ENCODE measurements at regions not wholly inside any gene's neighbourhood (a gene's known extent, or its start where the extent isn't known, plus 50 kb on each side); places are given as distances from the start of the nearest gene placed in this dataset.
"Not testable (repeated sequence)": the region's sequence is repeated elsewhere in the genome, so short reads cannot be mapped to it uniquely, and the experiment has no call there.

DNA sequence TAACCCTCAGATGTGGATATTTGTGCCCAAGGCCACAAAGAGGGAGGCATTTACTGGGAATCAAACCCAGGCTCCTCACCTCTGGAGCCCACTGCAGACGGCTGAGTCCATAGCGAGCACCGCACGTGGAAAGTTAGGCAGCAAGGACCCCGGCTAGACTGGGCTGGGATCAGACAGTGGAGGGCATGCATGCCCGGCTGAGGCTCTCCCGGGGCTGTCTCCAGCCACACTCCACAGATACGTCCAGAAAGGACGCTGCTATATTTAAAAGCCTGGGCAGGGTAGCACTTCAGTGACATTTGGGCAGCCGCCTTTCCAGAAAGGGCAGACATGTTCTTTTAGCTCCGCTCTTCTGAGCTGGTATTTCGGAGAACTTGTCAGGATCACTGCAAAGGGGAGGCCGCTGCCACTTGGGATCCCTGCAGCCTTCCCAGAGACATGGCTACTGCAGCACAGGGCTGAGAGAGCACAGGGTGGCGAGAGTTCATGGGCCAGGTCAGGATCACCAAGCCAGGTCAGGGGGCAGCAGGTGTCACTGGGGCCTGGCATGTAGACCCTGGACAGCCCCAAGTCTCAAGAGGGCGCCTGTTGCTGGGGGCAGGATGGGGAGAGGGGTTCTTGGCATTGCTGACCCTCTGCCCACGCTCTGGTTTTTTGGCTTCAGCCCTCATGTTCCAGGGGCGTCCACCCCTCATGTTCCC, 121.7 kb downstream of the PHETA1 start:
- Mint-ChIP-seq H3K27me3 (ENCODE audit: insufficient read depth) (peaks cover 13% of the 10 kb centered on the region; the same call in 1 of the 2 replicates), H3K36me3 (ENCODE audit: low read depth) (no peaks in the 10 kb centered on the region), H3K4me3 (no peak overlapping the region), H3K9me3 (peaks cover 6% of the 10 kb centered on the region; the same call in 1 of the 2 replicates), H3K27ac (no peak overlapping the region), H3K4me1 (ENCODE audit: low read depth) (no peaks in the 10 kb centered on the region)
- DNase-seq, result no peak
- TF ChIP-seq, protein P1, sequence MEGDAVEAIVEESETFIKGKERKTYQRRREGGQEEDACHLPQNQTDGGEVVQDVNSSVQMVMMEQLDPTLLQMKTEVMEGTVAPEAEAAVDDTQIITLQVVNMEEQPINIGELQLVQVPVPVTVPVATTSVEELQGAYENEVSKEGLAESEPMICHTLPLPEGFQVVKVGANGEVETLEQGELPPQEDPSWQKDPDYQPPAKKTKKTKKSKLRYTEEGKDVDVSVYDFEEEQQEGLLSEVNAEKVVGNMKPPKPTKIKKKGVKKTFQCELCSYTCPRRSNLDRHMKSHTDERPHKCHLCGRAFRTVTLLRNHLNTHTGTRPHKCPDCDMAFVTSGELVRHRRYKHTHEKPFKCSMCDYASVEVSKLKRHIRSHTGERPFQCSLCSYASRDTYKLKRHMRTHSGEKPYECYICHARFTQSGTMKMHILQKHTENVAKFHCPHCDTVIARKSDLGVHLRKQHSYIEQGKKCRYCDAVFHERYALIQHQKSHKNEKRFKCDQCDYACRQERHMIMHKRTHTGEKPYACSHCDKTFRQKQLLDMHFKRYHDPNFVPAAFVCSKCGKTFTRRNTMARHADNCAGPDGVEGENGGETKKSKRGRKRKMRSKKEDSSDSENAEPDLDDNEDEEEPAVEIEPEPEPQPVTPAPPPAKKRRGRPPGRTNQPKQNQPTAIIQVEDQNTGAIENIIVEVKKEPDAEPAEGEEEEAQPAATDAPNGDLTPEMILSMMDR (IDR thresholded peaks at IDR 0.05), result no peak

DNA sequence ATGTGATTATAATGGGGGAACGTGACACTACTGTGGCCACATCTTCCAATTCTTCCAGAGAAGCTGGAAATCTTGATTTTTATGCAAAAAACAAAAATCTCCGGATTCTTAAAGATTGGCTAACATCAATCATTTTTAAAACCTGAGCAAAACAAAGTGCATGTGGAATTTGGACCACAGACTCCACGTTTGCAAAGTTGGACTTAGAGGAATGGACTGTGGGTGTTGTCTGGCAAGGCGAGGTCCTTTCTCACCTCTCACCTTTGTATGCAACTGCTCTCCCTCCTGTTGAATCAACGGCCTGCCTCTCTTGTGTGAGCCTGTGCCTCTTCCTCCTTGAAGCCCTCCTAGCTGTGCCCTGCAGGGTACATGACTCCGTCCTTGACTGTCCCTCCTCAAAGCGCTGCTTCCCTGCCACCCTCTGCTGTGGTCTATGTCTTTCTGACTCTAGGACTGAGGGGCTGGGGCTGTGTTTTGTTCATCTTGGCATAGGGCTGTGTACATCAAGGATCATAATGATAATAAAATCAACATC, 122.4 kb downstream of the PHETA1 start:
- TF ChIP-seq, protein P1 (IDR thresholded peaks at IDR 0.05), result no peak
- Mint-ChIP-seq H3K36me3 (ENCODE audit: low read depth) (no peaks in the 10 kb centered on the region), H3K27ac (no peak overlapping the region), H3K9me3 (peaks cover 6% of the 10 kb centered on the region; the same call in 1 of the 2 replicates), H3K27me3 (ENCODE audit: insufficient read depth) (peaks cover 13% of the 10 kb centered on the region; the same call in 1 of the 2 replicates), H3K4me1 (ENCODE audit: low read depth) (no peaks in the 10 kb centered on the region), H3K4me3 (no peak overlapping the region)
- DNase-seq, result no peak

DNA sequence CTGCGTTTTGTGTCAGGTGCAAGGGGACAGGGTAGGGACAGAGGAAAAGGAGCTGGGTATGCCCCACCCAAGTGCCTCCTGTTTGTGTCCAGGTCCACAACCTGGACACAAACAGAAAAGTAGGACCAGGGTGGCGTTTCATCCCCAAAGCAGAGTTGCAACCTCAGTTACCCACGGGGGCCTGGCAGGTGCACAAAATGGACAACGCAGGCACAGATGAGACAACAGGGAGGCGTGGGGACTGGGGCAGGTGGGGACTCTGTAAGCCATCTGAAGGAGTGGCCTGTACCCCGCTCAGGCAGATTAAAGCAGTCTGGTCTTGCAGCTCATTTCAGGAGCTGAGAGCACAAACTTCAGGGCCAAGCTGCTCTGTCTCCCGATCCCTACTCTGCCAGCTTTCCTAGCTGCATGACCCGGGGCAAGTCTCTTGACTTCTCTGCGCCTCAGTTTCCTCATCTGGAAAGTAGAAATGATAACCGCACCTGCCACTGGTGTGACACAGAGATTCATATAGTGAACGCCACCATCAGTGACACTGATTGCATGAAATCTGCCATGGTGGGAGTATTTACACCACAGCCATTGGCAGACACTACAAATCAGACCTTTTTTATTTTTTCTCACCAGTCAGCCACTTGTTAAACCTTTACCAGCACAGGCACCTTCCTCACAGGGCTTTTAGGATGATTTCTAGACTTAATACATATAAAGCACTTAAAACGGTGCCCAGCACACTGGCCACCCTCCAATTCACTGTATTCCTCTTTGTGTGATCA, 123.0 kb downstream of the PHETA1 start:
- no peak overlapping the region for H3K4me3 Mint-ChIP-seq
- H3K27ac Mint-ChIP-seq, result no peak overlapping the region
- H3K9me3 Mint-ChIP-seq, result peaks cover 6% of the 10 kb centered on the region; the same call in 1 of the 2 replicates
- no peak for DNase-seq
- H3K27me3 Mint-ChIP-seq (ENCODE audit: insufficient read depth), result peaks cover 13% of the 10 kb centered on the region; the same call in 1 of the 2 replicates
- no peaks in the 10 kb centered on the region for H3K36me3 Mint-ChIP-seq (ENCODE audit: low read depth)
- no peaks in the 10 kb centered on the region for H3K4me1 Mint-ChIP-seq (ENCODE audit: low read depth)
- TF ChIP-seq, protein P1 (IDR thresholded peaks at IDR 0.05), result no peak

DNA sequence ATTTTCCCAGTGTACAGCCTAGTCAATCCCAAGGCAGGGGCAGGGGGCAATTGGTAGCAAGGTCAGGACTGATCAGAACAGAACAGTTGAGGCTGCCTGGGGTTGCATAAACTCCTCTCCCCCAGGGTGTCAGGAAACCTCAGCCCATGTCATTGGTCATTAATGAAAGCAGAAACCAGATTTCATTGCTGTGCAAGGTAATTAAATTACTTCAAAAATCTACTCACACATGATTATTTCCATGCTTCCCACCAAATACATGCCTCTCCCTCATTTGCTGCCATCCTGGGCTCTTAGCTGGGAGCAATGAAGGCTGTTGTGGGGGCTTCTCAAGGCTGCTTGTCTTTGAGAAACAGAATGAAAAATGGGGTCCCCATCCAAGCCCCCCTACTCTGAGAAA, 124.2 kb downstream of the PHETA1 start:
- H3K36me3 Mint-ChIP-seq (ENCODE audit: low read depth), result no peaks in the 10 kb centered on the region
- H3K4me3 Mint-ChIP-seq, result no peak overlapping the region
- DNase-seq, result no peak
- no peaks in the 10 kb centered on the region for H3K4me1 Mint-ChIP-seq (ENCODE audit: low read depth)
- H3K27ac Mint-ChIP-seq, result no peak overlapping the region
- TF ChIP-seq, protein P1 (IDR thresholded peaks at IDR 0.05), result no peak
- peaks cover 19% of the 10 kb centered on the region for H3K27me3 Mint-ChIP-seq (ENCODE audit: insufficient read depth)
- H3K9me3 Mint-ChIP-seq, result peaks cover 6% of the 10 kb centered on the region; the same call in 1 of the 2 replicates

DNA sequence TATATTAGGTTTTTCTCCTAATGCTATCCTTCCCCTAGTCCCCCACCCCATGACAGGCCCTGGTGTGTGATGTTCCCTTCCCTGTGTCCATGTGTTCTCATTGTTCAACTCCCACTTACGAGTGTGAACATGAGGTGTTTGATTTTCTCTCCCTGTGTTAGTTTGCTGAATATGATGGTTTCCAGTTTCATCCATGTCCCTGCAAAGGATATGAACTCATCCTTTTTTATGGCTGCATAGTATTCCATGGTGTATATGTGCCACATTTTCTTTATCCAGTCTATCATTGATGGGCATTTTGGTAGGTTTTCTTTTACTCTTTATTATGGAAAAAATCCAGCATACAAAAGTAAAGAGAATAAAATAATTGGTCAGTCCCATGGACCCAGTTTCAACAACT, 126.1 kb downstream of the PHETA1 start:
- not testable (repeated sequence) for DNase-seq

DNA sequence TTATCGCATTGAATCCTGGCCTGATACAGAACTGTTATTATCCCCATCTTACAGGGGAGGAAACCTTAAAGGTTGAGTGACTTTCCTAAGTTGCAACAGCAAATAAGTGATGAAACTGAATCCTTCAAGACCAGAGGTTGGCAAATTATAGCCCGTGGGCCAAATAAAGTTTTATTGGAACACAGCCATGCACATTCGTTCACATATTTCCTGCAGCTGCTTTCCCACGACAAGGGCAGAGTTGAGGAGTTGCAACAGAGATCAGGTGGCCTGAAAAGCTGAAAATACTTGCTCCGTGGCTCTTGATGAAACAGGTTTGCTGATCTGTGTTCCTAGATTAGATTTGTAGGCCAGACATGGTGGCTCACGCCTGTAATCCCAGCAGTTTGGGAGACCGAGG, 126.7 kb downstream of the PHETA1 start:
- Mint-ChIP-seq H3K4me3 (no peak overlapping the region), H3K9me3 (peaks cover 6% of the 10 kb centered on the region; the same call in 1 of the 2 replicates), H3K27ac (no peak overlapping the region), H3K4me1 (ENCODE audit: low read depth) (no peaks in the 10 kb centered on the region), H3K36me3 (ENCODE audit: low read depth) (no peaks in the 10 kb centered on the region), H3K27me3 (ENCODE audit: insufficient read depth) (peaks cover 16% of the 10 kb centered on the region)
- DNase-seq, result no peak
- TF ChIP-seq, protein P1 (IDR thresholded peaks at IDR 0.05), result no peak

More for the DNA sequence above, 126.1 kb downstream of the PHETA1 start:
- not testable (repeated sequence) for H3K27ac Mint-ChIP-seq; H3K4me1 Mint-ChIP-seq (ENCODE audit: low read depth); H3K4me3 Mint-ChIP-seq; H3K36me3 Mint-ChIP-seq (ENCODE audit: low read depth); H3K9me3 Mint-ChIP-seq
- H3K27me3 Mint-ChIP-seq (ENCODE audit: insufficient read depth), result peaks cover 16% of the 10 kb centered on the region
